Nephron (organoid): ENCODE measurements at regions not wholly inside any gene's neighbourhood (a gene's known extent, or its start where the extent isn't known, plus 50 kb on each side); places are given as distances from the start of the nearest gene placed in this dataset.

Source experiments
- H3K27ac Mint-ChIP-seq, 3 experiments: 2 replicates each; pipeline ENCODE4 v1.8.0; 2020; ENCODE audit warnings: mixed read lengths in 3 of 3, mild to moderate bottlenecking in 2 of 3, moderate library complexity in 1 of 3
- H3K27me3 Mint-ChIP-seq: 2 replicates; pipeline ENCODE4 v1.8.0; 2021; ENCODE audit warnings: low read depth, mild to moderate bottlenecking, moderate library complexity, mixed read lengths
- H3K36me3 Mint-ChIP-seq: 2 replicates; pipeline ENCODE4 v1.8.0; 2020; ENCODE audit warnings: low read depth, mixed read lengths
- H3K4me1 Mint-ChIP-seq: 2 replicates; pipeline ENCODE4 v1.8.0; 2020; ENCODE audit warnings: mixed read lengths
- H3K4me3 Mint-ChIP-seq, 3 experiments: 2 replicates each; pipeline ENCODE4 v1.8.0; 2020; ENCODE audit warnings: mild to moderate bottlenecking in 3 of 3, mixed read lengths in 3 of 3, moderate library complexity in 2 of 3
- H3K9me3 Mint-ChIP-seq: 2 replicates; pipeline ENCODE4 v1.8.0; 2020; ENCODE audit warnings: mixed read lengths
- TF ChIP-seq, protein P1 (sequence below), 3 experiments: fragments of 200-600 bp; sonication (generic); IDR thresholded peaks; one replicate each; pipeline ENCODE4 v1.5.0; 2021; ENCODE audit warnings: antibody characterized with exemption in 3 of 3; ENCODE audit not compliant: unreplicated experiment in 3 of 3

DNA sequence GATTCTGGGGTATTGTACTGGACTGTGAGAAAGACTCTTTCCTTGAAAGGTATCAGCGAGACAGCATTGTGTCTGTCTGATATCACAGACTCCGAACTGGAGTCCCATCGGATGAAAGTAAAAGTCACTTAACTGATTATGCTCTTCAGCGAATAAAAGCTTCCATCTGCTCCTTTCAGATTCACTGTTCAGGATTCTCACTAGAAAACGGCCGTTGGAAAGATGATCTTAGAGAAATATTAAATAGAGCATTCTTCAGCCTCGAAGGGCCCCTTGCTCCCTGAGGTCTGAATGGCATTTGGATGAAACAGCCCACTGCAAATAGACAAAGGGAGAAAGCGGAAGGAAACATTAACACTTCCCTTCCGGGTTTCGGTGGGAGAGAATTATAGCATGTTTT lies 416.2 kb upstream of the PRKX start:
- Mint-ChIP-seq H3K27ac (peak overlapping the region; percentile 64 to 82 (median 79)), H3K4me1 (peaks cover 23% of the 10 kb centered on the region), H3K36me3 (no peaks in the 10 kb centered on the region), H3K9me3 (peaks cover 5% of the 10 kb centered on the region), H3K4me3 (peak overlapping the region in 2 of 3 experiments; percentile 40 to 58), H3K27me3 (no peaks in the 10 kb centered on the region)
- TF ChIP-seq, protein P1, sequence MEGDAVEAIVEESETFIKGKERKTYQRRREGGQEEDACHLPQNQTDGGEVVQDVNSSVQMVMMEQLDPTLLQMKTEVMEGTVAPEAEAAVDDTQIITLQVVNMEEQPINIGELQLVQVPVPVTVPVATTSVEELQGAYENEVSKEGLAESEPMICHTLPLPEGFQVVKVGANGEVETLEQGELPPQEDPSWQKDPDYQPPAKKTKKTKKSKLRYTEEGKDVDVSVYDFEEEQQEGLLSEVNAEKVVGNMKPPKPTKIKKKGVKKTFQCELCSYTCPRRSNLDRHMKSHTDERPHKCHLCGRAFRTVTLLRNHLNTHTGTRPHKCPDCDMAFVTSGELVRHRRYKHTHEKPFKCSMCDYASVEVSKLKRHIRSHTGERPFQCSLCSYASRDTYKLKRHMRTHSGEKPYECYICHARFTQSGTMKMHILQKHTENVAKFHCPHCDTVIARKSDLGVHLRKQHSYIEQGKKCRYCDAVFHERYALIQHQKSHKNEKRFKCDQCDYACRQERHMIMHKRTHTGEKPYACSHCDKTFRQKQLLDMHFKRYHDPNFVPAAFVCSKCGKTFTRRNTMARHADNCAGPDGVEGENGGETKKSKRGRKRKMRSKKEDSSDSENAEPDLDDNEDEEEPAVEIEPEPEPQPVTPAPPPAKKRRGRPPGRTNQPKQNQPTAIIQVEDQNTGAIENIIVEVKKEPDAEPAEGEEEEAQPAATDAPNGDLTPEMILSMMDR (IDR thresholded peaks at IDR 0.05; ENCODE audit: unreplicated experiment in 3 of 3): no peak

DNA sequence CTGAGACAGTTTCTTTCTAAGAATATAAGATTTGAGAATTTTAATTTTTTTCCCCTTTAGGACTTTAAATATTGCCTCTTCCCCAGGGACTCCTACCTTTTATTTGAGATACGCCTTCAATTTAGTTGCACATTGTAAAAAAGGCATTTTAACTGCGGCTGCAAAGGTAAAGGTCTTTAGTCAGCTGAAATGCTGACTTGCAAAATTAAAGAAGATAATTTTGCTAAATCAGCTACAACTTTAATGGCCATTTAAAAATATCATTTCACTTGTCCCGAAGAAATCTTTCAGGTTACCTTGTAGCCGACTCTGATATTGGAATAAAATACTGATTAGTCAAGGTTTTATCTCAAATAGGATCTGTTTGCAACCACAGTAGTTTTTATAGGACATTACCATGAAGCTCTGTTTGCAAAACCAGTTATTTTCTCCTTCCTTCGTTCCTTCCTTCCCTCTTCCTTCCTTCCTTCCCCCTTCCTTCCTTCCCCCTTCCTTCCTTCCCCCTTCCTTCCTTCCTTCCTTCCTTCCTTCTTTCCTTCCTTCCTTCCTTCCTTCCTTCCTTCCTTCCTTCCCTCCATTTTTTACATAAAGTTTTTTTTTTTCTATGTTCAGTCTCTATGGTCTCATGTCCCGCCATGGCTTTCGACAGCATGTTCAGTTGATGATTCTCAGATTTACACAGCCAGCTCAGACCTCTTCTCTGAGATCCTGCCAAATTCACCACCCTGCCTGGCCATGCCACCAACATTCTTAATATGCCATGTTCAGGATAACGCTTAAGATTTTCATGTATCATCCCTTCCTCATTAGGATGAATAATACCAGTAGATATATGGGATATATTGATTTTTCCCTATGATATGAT lies 405.4 kb upstream of the PRKX start:
- no peak overlapping the region for H3K4me3 Mint-ChIP-seq
- no peak overlapping the region for H3K27ac Mint-ChIP-seq
- TF ChIP-seq, protein P1 (IDR thresholded peaks at IDR 0.05; ENCODE audit: unreplicated experiment in 3 of 3): no peak
- no peaks in the 10 kb centered on the region for H3K9me3 Mint-ChIP-seq
- no peaks in the 10 kb centered on the region for H3K36me3 Mint-ChIP-seq
- H3K4me1 Mint-ChIP-seq: no peaks in the 10 kb centered on the region
- peaks cover 4% of the 10 kb centered on the region for H3K27me3 Mint-ChIP-seq

DNA sequence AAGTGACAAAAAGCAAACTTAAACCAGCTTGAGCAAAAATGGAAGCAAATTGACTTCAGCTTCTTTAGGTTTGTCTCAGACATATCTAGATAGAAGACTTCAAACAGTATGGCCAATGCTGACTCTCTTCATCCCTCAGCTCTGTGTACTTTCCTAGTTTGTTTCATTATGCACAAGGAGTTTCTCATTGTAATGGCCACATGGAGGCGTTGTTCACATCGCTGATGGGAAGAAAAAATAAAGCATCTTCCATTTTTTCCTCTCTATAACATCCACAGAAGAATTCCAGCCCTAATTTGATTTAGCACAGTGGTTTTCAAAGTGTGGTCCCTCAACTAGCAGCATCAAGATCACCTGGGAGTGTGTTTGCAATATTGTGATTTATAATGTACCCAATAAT lies 397.5 kb upstream of the PRKX start:
- peaks cover 11% of the 10 kb centered on the region for H3K4me1 Mint-ChIP-seq
- H3K4me3 Mint-ChIP-seq: no peak overlapping the region
- H3K36me3 Mint-ChIP-seq: no peaks in the 10 kb centered on the region
- H3K9me3 Mint-ChIP-seq: peaks cover 3% of the 10 kb centered on the region
- TF ChIP-seq, protein P1 (IDR thresholded peaks at IDR 0.05; ENCODE audit: unreplicated experiment in 3 of 3): peak in 2 of 3 experiments; percentile 15 to 17
- no peaks in the 10 kb centered on the region for H3K27me3 Mint-ChIP-seq
- peak overlapping the region; percentile 29 to 37 (median 32) for H3K27ac Mint-ChIP-seq

DNA sequence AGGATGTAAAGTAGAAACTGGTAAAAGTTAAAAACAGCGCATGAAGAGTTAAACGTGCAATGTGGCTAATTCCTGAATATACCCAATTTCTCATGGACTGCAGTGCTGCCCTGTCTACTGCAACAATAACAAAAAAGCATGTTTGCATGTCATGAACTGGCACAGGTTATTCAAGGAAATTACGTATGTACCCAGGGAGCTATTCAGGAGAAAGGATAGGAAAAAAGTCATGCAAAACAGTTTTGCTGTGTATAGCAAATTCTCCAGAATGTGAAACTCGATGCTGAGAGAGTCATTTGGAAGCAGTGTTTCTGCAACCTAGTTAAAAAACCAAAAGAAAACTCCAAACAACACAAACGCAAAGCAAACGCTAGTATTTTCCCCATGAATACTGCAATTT lies 381.5 kb upstream of the PRKX start:
- no peaks in the 10 kb centered on the region for H3K27me3 Mint-ChIP-seq
- TF ChIP-seq, protein P1 (IDR thresholded peaks at IDR 0.05; ENCODE audit: unreplicated experiment in 3 of 3): no peak
- H3K4me3 Mint-ChIP-seq: no peak overlapping the region
- H3K4me1 Mint-ChIP-seq: no peaks in the 10 kb centered on the region
- H3K9me3 Mint-ChIP-seq: no peaks in the 10 kb centered on the region
- H3K36me3 Mint-ChIP-seq: no peaks in the 10 kb centered on the region
- H3K27ac Mint-ChIP-seq: peak overlapping the region in 1 of 3 experiments; percentile 40

DNA sequence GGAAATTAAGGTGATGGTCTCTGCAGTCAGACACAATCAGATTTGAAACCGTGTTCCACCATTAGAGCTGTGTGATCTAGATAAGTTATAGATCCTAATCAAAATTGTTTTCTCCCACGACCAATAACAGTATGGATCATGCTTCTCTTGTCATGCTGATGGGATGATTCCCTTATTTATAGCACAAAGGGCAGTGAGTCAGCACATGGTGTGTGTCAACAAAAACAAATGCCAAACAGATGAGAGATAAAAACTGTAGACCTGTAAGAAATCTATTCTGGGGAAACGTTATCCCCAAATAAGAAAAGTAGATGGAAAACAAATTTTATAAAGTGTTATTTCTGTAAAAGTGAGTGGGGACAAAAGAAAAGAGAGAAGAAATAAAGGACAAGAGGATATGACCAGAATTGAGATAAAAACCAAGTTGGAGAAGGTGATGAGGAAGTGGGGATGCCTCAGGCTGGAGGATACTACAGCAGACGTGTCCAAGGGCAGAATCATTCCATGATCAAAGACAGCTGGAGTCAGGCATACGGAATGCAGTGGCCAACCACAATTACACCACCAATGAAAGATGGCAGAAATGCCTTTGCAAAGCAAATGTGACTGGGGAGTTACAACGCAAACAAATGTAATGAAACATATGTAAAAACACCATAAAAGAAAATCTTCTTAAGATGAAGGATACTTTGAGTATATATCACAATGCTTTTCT lies 377.8 kb upstream of the PRKX start:
- no peak overlapping the region for H3K27ac Mint-ChIP-seq
- H3K27me3 Mint-ChIP-seq: no peaks in the 10 kb centered on the region
- TF ChIP-seq, protein P1 (IDR thresholded peaks at IDR 0.05; ENCODE audit: unreplicated experiment in 3 of 3): no peak
- H3K4me3 Mint-ChIP-seq: no peak overlapping the region
- peaks cover 9% of the 10 kb centered on the region for H3K4me1 Mint-ChIP-seq
- H3K36me3 Mint-ChIP-seq: no peaks in the 10 kb centered on the region
- H3K9me3 Mint-ChIP-seq: no peaks in the 10 kb centered on the region
